H1 (cell line): ENCODE measurements at regions not wholly inside any gene's neighbourhood (a gene's known extent, or its start where the extent isn't known, plus 50 kb on each side); places are given as distances from the start of the nearest gene placed in this dataset.

Experiments used
- ATF3 ChIP-seq: IDR thresholded peaks from 2 replicates; pipeline ENCODE4 v1.6.1; 2011; ENCODE audit warnings: low read depth, mild to moderate bottlenecking, low read length; ENCODE audit not compliant: insufficient read depth
- CBX8 ChIP-seq: fragments of 300-800, 300-1000 bp; sonication (generic); IDR thresholded peaks from 2 replicates; pipeline ENCODE4 v1.7.1; 2016; ENCODE audit warnings: low read depth, low read length, borderline replicate concordance
- CREB1 ChIP-seq: IDR thresholded peaks from 2 replicates; pipeline ENCODE4 v1.6.1; 2012; ENCODE audit warnings: inconsistent platforms
- POU5F1 ChIP-seq: IDR thresholded peaks from 2 replicates; pipeline ENCODE4 v1.6.1; 2011; ENCODE audit warnings: low read depth, mild to moderate bottlenecking, low read length, moderate library complexity
- RAD21 ChIP-seq, 2 experiments: IDR thresholded peaks in 1 of 2; conservative IDR thresholded peaks in 1 of 2; 2 replicates each; pipeline ENCODE4 v1.6.1; 2011; ENCODE audit warnings: low read depth in 2 of 2, low read length in 2 of 2, improper control_type of control experiment in 1 of 2, inconsistent platforms in 1 of 2, mild to moderate bottlenecking in 1 of 2, moderate library complexity in 1 of 2
- RNF2 ChIP-seq: fragments of 200-900, 300-1000 bp; sonication (generic); IDR thresholded peaks from 2 replicates; pipeline ENCODE4 v1.7.1; 2016; ENCODE audit warnings: borderline replicate concordance, low read depth, mild to moderate bottlenecking, antibody characterized with exemption, low read length; ENCODE audit not compliant: poor library complexity, severe bottlenecking; ENCODE audit errors: missing control alignments

- TF ChIP-seq POU5F1 (no peak), RNF2 (no peak), CBX8 (no peak), ATF3 (no peak), CREB1 (no peak), RAD21 (IDR thresholded peaks at IDR 0.05 in 1 of 2, conservative IDR thresholded peaks at IDR 0.05 in 1 of 2; ENCODE audit: low read depth in 2 of 2, low read length in 2 of 2) (peak; percentile 40 to 55)
Observed at GRCh38 chr22:34688825-34689224, 377.1 kb upstream of the ISX start (continued).
